Neural cell (in vitro differentiated cells): ENCODE measurements at regions not wholly inside any gene's neighbourhood (a gene's known extent, or its start where the extent isn't known, plus 50 kb on each side); places are given as distances from the start of the nearest gene placed in this dataset.

Experiments
- H2AFZ ChIP-seq: fragments of 200-600, 300-800 bp; sonication (generic), shearing (Covaris generic); 2 replicates; pipeline ENCODE4 v1.6.0; 2014; ENCODE audit warnings: low read depth, mild to moderate bottlenecking, antibody characterized with exemption, low read length, moderate library complexity
- H3F3A ChIP-seq: fragments of 200-600 bp; shearing (Covaris generic); 2 replicates; pipeline ENCODE4 v1.6.1; 2016; ENCODE audit warnings: mild to moderate bottlenecking, moderate library complexity, mixed read lengths, antibody characterized with exemption, low read length; ENCODE audit not compliant: insufficient read depth, poor library complexity, severe bottlenecking
- H3K27ac ChIP-seq: fragments of 200-600, 300-800 bp; sonication (generic), shearing (Covaris generic); 2 replicates; pipeline ENCODE4 v1.5.1; 2014; ENCODE audit warnings: mild to moderate bottlenecking, low read length, moderate library complexity
- H3K27me3 ChIP-seq: fragments of 300-800, 200-600 bp; sonication (generic), shearing (Covaris generic); 2 replicates; pipeline ENCODE4 v1.6.0; 2014; ENCODE audit warnings: mild to moderate bottlenecking, low read depth, low read length, moderate library complexity; ENCODE audit not compliant: insufficient read depth
- H3K36me3 ChIP-seq: fragments of 300-800, 200-600 bp; sonication (generic), shearing (Covaris generic); 2 replicates; pipeline ENCODE4 v1.5.1; 2014; ENCODE audit warnings: mild to moderate bottlenecking, antibody characterized with exemption, low read length, moderate library complexity; ENCODE audit not compliant: insufficient read depth
- H3K4me2 ChIP-seq: fragments of 300-800, 200-600 bp; sonication (generic), shearing (Covaris generic); 2 replicates; pipeline ENCODE4 v1.6.0; 2014; ENCODE audit warnings: mild to moderate bottlenecking, low read length
- H3K4me3 ChIP-seq: fragments of 300-800, 200-600 bp; sonication (generic), shearing (Covaris generic); 2 replicates; pipeline ENCODE4 v1.5.1; 2014; ENCODE audit warnings: mild to moderate bottlenecking, low read length, moderate library complexity
- H3K79me2 ChIP-seq: fragments of 200-600 bp; shearing (Covaris generic); replicated peaks from 2 replicates; pipeline ENCODE4 v1.6.0; 2014; ENCODE audit warnings: mild to moderate bottlenecking, low read length, moderate library complexity; ENCODE audit not compliant: insufficient read depth
- H3K9ac ChIP-seq: fragments of 300-800, 200-600 bp; sonication (generic), shearing (Covaris generic); 2 replicates; pipeline ENCODE4 v1.6.1; 2016; ENCODE audit warnings: mild to moderate bottlenecking, low read length, mixed read lengths
- H3K9me2 ChIP-seq: fragments of 200-600 bp; shearing (Covaris generic); 2 replicates; pipeline ENCODE4 v1.6.1; 2016; ENCODE audit warnings: mild to moderate bottlenecking, low read length, mixed read lengths; ENCODE audit not compliant: insufficient read depth
- H3K9me3 ChIP-seq: fragments of 200-600, 300-800 bp; sonication (generic), shearing (Covaris generic); 2 replicates; pipeline ENCODE4 v1.6.1; 2016; ENCODE audit warnings: mild to moderate bottlenecking, mixed run types, low read length, moderate library complexity, mixed read lengths
- H4K20me1 ChIP-seq: fragments of 200-600 bp; shearing (Covaris generic); 2 replicates; pipeline ENCODE4 v1.6.1; 2016; ENCODE audit warnings: mild to moderate bottlenecking, mixed run types; ENCODE audit not compliant: insufficient read depth
- CTCF ChIP-seq: fragments of 450-650 bp; IDR thresholded peaks from 2 replicates; pipeline ENCODE4 v1.5.1; 2014; ENCODE audit warnings: antibody characterized with exemption, mild to moderate bottlenecking, moderate library complexity; ENCODE audit not compliant: poor library complexity, severe bottlenecking
- EP300 ChIP-seq: fragments of 450-650 bp; conservative IDR thresholded peaks from 2 replicates; pipeline ENCODE4 v1.6.1; 2014; ENCODE audit warnings: antibody characterized with exemption, mild to moderate bottlenecking, moderate library complexity; ENCODE audit not compliant: poor library complexity, severe bottlenecking
- EZH2 ChIP-seq: fragments of 200-600, 300-800 bp; shearing (Covaris generic), sonication (generic); IDR thresholded peaks from 2 replicates; pipeline ENCODE4 v1.6.1; 2014; ENCODE audit warnings: antibody characterized with exemption, low read length, borderline replicate concordance, mild to moderate bottlenecking; ENCODE audit not compliant: insufficient read depth, poor library complexity, severe bottlenecking
- MXI1 ChIP-seq: fragments of 450-650 bp; conservative IDR thresholded peaks from 2 replicates; pipeline ENCODE4 v1.6.1; 2014; ENCODE audit warnings: antibody characterized with exemption, mild to moderate bottlenecking; ENCODE audit not compliant: poor library complexity, severe bottlenecking
- POLR2AphosphoS5 ChIP-seq: IDR thresholded peaks from 2 replicates; pipeline ENCODE4 v1.6.1; 2012
- RAD21 ChIP-seq: fragments of 450-650 bp; conservative IDR thresholded peaks from 2 replicates; pipeline ENCODE4 v1.6.1; 2014; ENCODE audit warnings: antibody characterized with exemption, mild to moderate bottlenecking, moderate library complexity
- REST ChIP-seq: IDR thresholded peaks from 2 replicates; pipeline ENCODE4 v1.6.1; 2012; ENCODE audit warnings: borderline replicate concordance
- SMC3 ChIP-seq: fragments of 450-650 bp; conservative IDR thresholded peaks from 2 replicates; pipeline ENCODE4 v1.6.1; 2014; ENCODE audit warnings: antibody characterized with exemption, mild to moderate bottlenecking, moderate library complexity; ENCODE audit not compliant: poor library complexity
- TAF1 ChIP-seq: IDR thresholded peaks from 2 replicates; pipeline ENCODE4 v1.6.1; 2012; ENCODE audit warnings: low read depth

GRCh38 chr6:15822835-15823234 lies 160.0 kb upstream of the DTNBP1 start:
- H3K9me3 ChIP-seq: no peaks in the 10 kb centered on the region
- no peak overlapping the region for H3K9ac ChIP-seq
- H3K4me2 ChIP-seq: no peak overlapping the region
- TF ChIP-seq POLR2AphosphoS5: no peak
- no peak for TF ChIP-seq CTCF
- no peak for TF ChIP-seq TAF1
- no peak for TF ChIP-seq SMC3
- TF ChIP-seq EP300: no peak
- no peak for TF ChIP-seq EZH2
- TF ChIP-seq MXI1: no peak
- TF ChIP-seq RAD21: no peak
- no peak for TF ChIP-seq REST
- no peaks in the 10 kb centered on the region for H3F3A ChIP-seq
- H4K20me1 ChIP-seq: no peaks in the 10 kb centered on the region
- H3K79me2 ChIP-seq: no peaks in the 10 kb centered on the region
- H3K36me3 ChIP-seq: no peaks in the 10 kb centered on the region
- no peaks in the 10 kb centered on the region for H3K9me2 ChIP-seq
- H3K27me3 ChIP-seq: no peaks in the 10 kb centered on the region
- no peak overlapping the region for H3K4me3 ChIP-seq
- H2AFZ ChIP-seq: no peak overlapping the region
- no peak overlapping the region for H3K27ac ChIP-seq

DNA sequence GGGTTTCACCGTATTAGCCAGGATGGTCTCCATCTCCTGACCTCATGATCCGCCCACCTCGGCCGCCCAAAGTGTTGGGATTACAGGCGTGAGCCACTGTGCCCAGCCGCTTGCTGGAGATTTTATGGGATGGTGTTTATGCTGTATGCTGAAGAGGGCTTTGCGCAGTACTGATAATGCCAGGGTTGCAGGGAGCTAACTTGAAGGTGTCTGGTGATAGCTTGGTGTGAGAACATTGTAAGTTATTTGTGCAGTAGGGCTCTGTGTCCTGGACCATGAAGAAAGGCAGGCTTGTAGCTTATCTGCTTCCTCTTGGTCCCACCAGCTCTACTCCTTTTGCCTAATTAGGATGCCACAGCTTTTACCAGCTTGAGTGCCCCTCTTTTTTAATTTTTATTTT lies 157.0 kb upstream of the DTNBP1 start:
- H3K9ac ChIP-seq: no peak overlapping the region
- no peaks in the 10 kb centered on the region for H3K9me2 ChIP-seq
- H3K4me3 ChIP-seq: no peak overlapping the region
- no peaks in the 10 kb centered on the region for H3K79me2 ChIP-seq
- TF ChIP-seq EZH2 (no peak), REST (no peak), TAF1 (no peak)
- no peaks in the 10 kb centered on the region for H3K27me3 ChIP-seq
- no peaks in the 10 kb centered on the region for H3F3A ChIP-seq
- no peaks in the 10 kb centered on the region for H3K9me3 ChIP-seq
- H4K20me1 ChIP-seq: no peaks in the 10 kb centered on the region
- H3K36me3 ChIP-seq: no peaks in the 10 kb centered on the region
- H3K4me2 ChIP-seq: no peak overlapping the region
- no peak overlapping the region for H3K27ac ChIP-seq
- H2AFZ ChIP-seq: no peak overlapping the region
